Testis (tissue), 2 donors: ENCODE measurements at regions not wholly inside any gene's neighbourhood (a gene's known extent, or its start where the extent isn't known, plus 50 kb on each side); places are given as distances from the start of the nearest gene placed in this dataset.

Experiments used
- CTCF ChIP-seq, 3 experiments: fragments of 450-650 bp in 2 of 3; fragments of 200-600 bp in 1 of 3; sonication (generic) in 1 of 3; IDR thresholded peaks; one replicate each; pipeline ENCODE4 v1.5.1; 2016 to 2019; ENCODE audit warnings: antibody characterized with exemption in 3 of 3, mild to moderate bottlenecking in 2 of 3, moderate library complexity in 1 of 3
- POLR2A ChIP-seq: fragments of 450-650 bp; IDR thresholded peaks from one replicate; pipeline ENCODE4 v1.6.1; 2017; ENCODE audit warnings: antibody characterized with exemption, mild to moderate bottlenecking, moderate library complexity

- TF ChIP-seq CTCF (IDR thresholded peaks at IDR 0.05), result no peak
- no peak for TF ChIP-seq POLR2A
These were observed 230.5 kb downstream of the ATP23 start for GRCh38 chr12:58171914-58172313.
